SK-N-SH treated with all-trans-retinoic acid at 6 μM for 48 hours (cell line): ENCODE measurements at regions not wholly inside any gene's neighbourhood (a gene's known extent, or its start where the extent isn't known, plus 50 kb on each side); places are given as distances from the start of the nearest gene placed in this dataset.

Source experiments
- ATAC-seq: fragments of 200-7000 bp; cut with Tn5 transposase; 3 replicates; pipeline ENCODE4 v1.9.1; 2020; ENCODE audit warnings: mild to moderate bottlenecking, moderate library complexity
- BACH2 ChIP-seq: fragments of 250-450 bp; sonication (Bioruptor Pico); IDR thresholded peaks from 2 replicates; pipeline ENCODE4 v1.9.0; 2021; ENCODE audit warnings: mild to moderate bottlenecking, borderline replicate concordance
- CREB5 ChIP-seq: fragments of 250-450 bp; sonication (Bioruptor Pico); IDR thresholded peaks from 2 replicates; pipeline ENCODE4 v1.5.1; 2020; ENCODE audit warnings: low read depth, mild to moderate bottlenecking, moderate library complexity
- CSDC2 ChIP-seq: fragments of 250-450 bp; sonication (Bioruptor Pico); IDR thresholded peaks from 2 replicates; pipeline ENCODE4 v1.5.0; 2020; ENCODE audit warnings: mild to moderate bottlenecking, moderate library complexity
- CSRNP3 ChIP-seq: fragments of 250-450 bp; sonication (Bioruptor Pico); IDR thresholded peaks from 2 replicates; pipeline ENCODE4 v1.5.1; 2021; ENCODE audit warnings: mild to moderate bottlenecking, moderate library complexity
- ESRRG ChIP-seq: fragments of 250-450 bp; sonication (Bioruptor Pico); IDR thresholded peaks from 2 replicates; pipeline ENCODE4 v1.6.1; 2021; ENCODE audit warnings: mild to moderate bottlenecking
- GLIS3 ChIP-seq: fragments of 250-450 bp; sonication (Bioruptor Pico); IDR thresholded peaks from 2 replicates; pipeline ENCODE4 v1.5.0; 2020; ENCODE audit warnings: mild to moderate bottlenecking, moderate library complexity
- OSR1 ChIP-seq: fragments of 250-450 bp; sonication (Bioruptor Pico); IDR thresholded peaks from 2 replicates; pipeline ENCODE4 v1.8.0; 2022; ENCODE audit warnings: moderate library complexity, mild to moderate bottlenecking, inconsistent platforms
- PATZ1 ChIP-seq: fragments of 250-450 bp; sonication (Bioruptor Pico); IDR thresholded peaks from 2 replicates; pipeline ENCODE4 v1.8.0; 2020; ENCODE audit warnings: mild to moderate bottlenecking, moderate library complexity, borderline replicate concordance
- POU6F1 ChIP-seq: fragments of 250-450 bp; sonication (Bioruptor Pico); IDR thresholded peaks from 2 replicates; pipeline ENCODE4 v1.8.0; 2021; ENCODE audit warnings: low read depth, mild to moderate bottlenecking, moderate library complexity, borderline replicate concordance
- RARB ChIP-seq: fragments of 250-450 bp; sonication (Bioruptor Pico); IDR thresholded peaks from 2 replicates; pipeline ENCODE4 v1.8.0; 2021; ENCODE audit warnings: mild to moderate bottlenecking, moderate library complexity
- SNAI2 ChIP-seq: fragments of 250-450 bp; sonication (Bioruptor Pico); IDR thresholded peaks from 2 replicates; pipeline ENCODE4 v1.5.0; 2020; ENCODE audit warnings: mild to moderate bottlenecking, moderate library complexity
- TOX ChIP-seq: fragments of 250-450 bp; sonication (Bioruptor Pico); IDR thresholded peaks from 2 replicates; pipeline ENCODE4 v1.8.0; 2021; ENCODE audit warnings: mild to moderate bottlenecking, moderate library complexity, borderline replicate concordance
- TSHZ2 ChIP-seq: fragments of 250-450 bp; sonication (Bioruptor Pico); IDR thresholded peaks from 2 replicates; pipeline ENCODE4 v1.5.0; 2020; ENCODE audit warnings: mild to moderate bottlenecking, moderate library complexity
- ZC3H10 ChIP-seq: fragments of 250-450 bp; sonication (Bioruptor Pico); IDR thresholded peaks from 2 replicates; pipeline ENCODE4 v1.5.1; 2021; ENCODE audit warnings: mild to moderate bottlenecking, moderate library complexity
- ZFP3 ChIP-seq: fragments of 250-450 bp; sonication (Bioruptor Pico); IDR thresholded peaks from 2 replicates; pipeline ENCODE4 v1.5.0; 2020; ENCODE audit warnings: mild to moderate bottlenecking, moderate library complexity
- ZFP30 ChIP-seq: fragments of 450-650 bp; formaldehyde crosslinking; IDR thresholded peaks from 2 replicates; pipeline ENCODE4 v1.5.0; 2022; ENCODE audit warnings: mild to moderate bottlenecking, moderate library complexity
- ZNF565 ChIP-seq: fragments of 450-650 bp; formaldehyde crosslinking; conservative IDR thresholded peaks from 2 replicates; pipeline ENCODE4 v1.5.0; 2020; ENCODE audit warnings: low read depth, mild to moderate bottlenecking, moderate library complexity
- ZNF70 ChIP-seq: fragments of 450-650 bp; formaldehyde crosslinking; IDR thresholded peaks from 2 replicates; pipeline ENCODE4 v1.5.0; 2020; ENCODE audit warnings: mild to moderate bottlenecking, moderate library complexity

GRCh38 chr17:70276906-70277305, 107.6 kb downstream of the KCNJ2 start:
- no peak for TF ChIP-seq ZC3H10 (CRISPR knock-in tag)
- TF ChIP-seq TOX (CRISPR knock-in tag) = no peak
- no peak for TF ChIP-seq PATZ1 (CRISPR knock-in tag)
- no peak for TF ChIP-seq BACH2 (CRISPR knock-in tag)
- TF ChIP-seq SNAI2 (CRISPR knock-in tag) = no peak
- no peak for TF ChIP-seq ESRRG (CRISPR knock-in tag)
- no peak for TF ChIP-seq TSHZ2 (CRISPR knock-in tag)
- no peak for TF ChIP-seq RARB (CRISPR knock-in tag)
- no peak for TF ChIP-seq POU6F1 (CRISPR knock-in tag)

GRCh38 chr17:70278844-70279462, 109.6 kb downstream of the KCNJ2 start:
- TF ChIP-seq TSHZ2 (CRISPR knock-in tag) (no peak), CSRNP3 (no peak), BACH2 (CRISPR knock-in tag) (no peak), OSR1 (CRISPR knock-in tag) (no peak)
- TF ChIP-seq, all 23 proteins: peak for 0
- no peak for ATAC-seq

More at GRCh38 chr17:70276906-70277305, 107.6 kb downstream of the KCNJ2 start:
- no peak for ATAC-seq

GRCh38 chr17:70286391-70286790, 117.1 kb downstream of the KCNJ2 start:
- no peak for ATAC-seq
- no peak for TF ChIP-seq ZFP30 (CRISPR knock-in tag)
- no peak for TF ChIP-seq BACH2 (CRISPR knock-in tag)
- no peak for TF ChIP-seq ZNF565 (CRISPR knock-in tag)
- TF ChIP-seq TOX (CRISPR knock-in tag) = no peak
- no peak for TF ChIP-seq GLIS3 (CRISPR knock-in tag)
- no peak for TF ChIP-seq CSRNP3
- TF ChIP-seq ZFP3 (CRISPR knock-in tag) = no peak
- no peak for TF ChIP-seq ESRRG (CRISPR knock-in tag)
- no peak for TF ChIP-seq ZNF70 (CRISPR knock-in tag)
- TF ChIP-seq CREB5 = no peak
- TF ChIP-seq OSR1 (CRISPR knock-in tag) = no peak
- TF ChIP-seq CSDC2 (CRISPR knock-in tag) = no peak
